CD4-positive, alpha-beta T cell (primary cell): ENCODE measurements at regions not wholly inside any gene's neighbourhood (a gene's known extent, or its start where the extent isn't known, plus 50 kb on each side); places are given as distances from the start of the nearest gene placed in this dataset.

Source experiments
- ATAC-seq: fragments of 200-7000 bp; cut with Tn5 transposase; one replicate; pipeline ENCODE4 v1.10.0; 2022; ENCODE audit warnings: mild to moderate bottlenecking; ENCODE audit not compliant: poor library complexity
- CTCF ChIA-PET: fragments of 350-600 bp; sonication (Branson Sonifier 250); formaldehyde crosslinking; loops from one replicate; lab custom pipeline; 2021; ENCODE audit warnings: antibody characterized with exemption, inconsistent platforms; lab: Charles Lee
- POLR2A ChIA-PET: fragments of 350-600 bp; sonication (Branson Sonifier 250); formaldehyde crosslinking; loops from one replicate; lab custom pipeline; 2021; ENCODE audit warnings: antibody characterized with exemption, inconsistent platforms; lab: Charles Lee
- DNase-seq, 14 experiments: peaks; one replicate each; pipeline ENCODE4 v3.0.0-alpha.2; 2013 to 2020; ENCODE audit warnings: mixed read lengths in 2 of 14
- H3K27ac ChIP-seq, 2 donors: one replicate each; pipeline versions ENCODE4 v1.5.1 to v1.7.0; 2013; ENCODE audit warnings: low read length in 2 of 2, low read depth in 1 of 2, mild to moderate bottlenecking in 1 of 2
- H3K27me3 ChIP-seq, 2 experiments: 1 replicate in 1 of 2; 2 replicates in 1 of 2; pipeline versions ENCODE4 v1.6.1 to v1.7.0; 2013; ENCODE audit warnings: low read length in 2 of 2, control low read depth in 1 of 2, mild to moderate bottlenecking in 1 of 2, moderate library complexity in 1 of 2; ENCODE audit not compliant: insufficient read depth in 2 of 2, control insufficient read depth in 1 of 2
- H3K36me3 ChIP-seq: one replicate; pipeline ENCODE4 v1.6.1; 2013; ENCODE audit warnings: low read length, control low read depth; ENCODE audit not compliant: insufficient read depth
- H3K4me1 ChIP-seq: one replicate; pipeline ENCODE4 v1.6.1; 2013; ENCODE audit warnings: low read length, control low read depth; ENCODE audit not compliant: insufficient read depth
- H3K4me3 ChIP-seq: one replicate; pipeline ENCODE4 v1.5.1; 2013; ENCODE audit warnings: mild to moderate bottlenecking, low read length, moderate library complexity
- H3K9me3 ChIP-seq, 2 experiments: 1 replicate in 1 of 2; 2 replicates in 1 of 2; pipeline versions ENCODE4 v1.6.1 to v1.7.0; 2013; ENCODE audit warnings: low read length in 2 of 2, mild to moderate bottlenecking in 2 of 2, control low read depth in 1 of 2, moderate library complexity in 1 of 2; ENCODE audit not compliant: control insufficient read depth in 1 of 2, insufficient read depth in 1 of 2
- H3K27ac Mint-ChIP-seq: one replicate; pipeline ENCODE4 v1.8.0; 2020; ENCODE audit warnings: mixed read lengths
- H3K27me3 Mint-ChIP-seq: one replicate; pipeline ENCODE4 v1.8.0; 2021; ENCODE audit warnings: mixed read lengths
- H3K36me3 Mint-ChIP-seq: one replicate; pipeline ENCODE4 v1.8.0; 2021; ENCODE audit warnings: low read depth, mixed read lengths
- H3K4me1 Mint-ChIP-seq: one replicate; pipeline ENCODE4 v1.8.0; 2021; ENCODE audit warnings: low read depth, mixed read lengths
- H3K4me3 Mint-ChIP-seq: one replicate; pipeline ENCODE4 v1.8.0; 2020; ENCODE audit warnings: mild to moderate bottlenecking, mixed read lengths
- H3K9me3 Mint-ChIP-seq: one replicate; pipeline ENCODE4 v1.8.0; 2020; ENCODE audit warnings: mixed read lengths
- CTCF ChIP-seq: fragments of 200-600 bp; IDR thresholded peaks from one replicate; pipeline ENCODE4 v1.8.0; 2022; ENCODE audit warnings: antibody characterized with exemption, mild to moderate bottlenecking
- intact Hi-C, 2 experiments: fragments of 100-400 bp; cut with DNase I in 1 of 2; cut with micrococcal nuclease in 1 of 2; formaldehyde crosslinking; loops; one replicate each; pipeline versions ENCODE4 v1.15.1 to v1.9.0; 2023 to 2025; cut with DNase I, micrococcal nuclease

DNA sequence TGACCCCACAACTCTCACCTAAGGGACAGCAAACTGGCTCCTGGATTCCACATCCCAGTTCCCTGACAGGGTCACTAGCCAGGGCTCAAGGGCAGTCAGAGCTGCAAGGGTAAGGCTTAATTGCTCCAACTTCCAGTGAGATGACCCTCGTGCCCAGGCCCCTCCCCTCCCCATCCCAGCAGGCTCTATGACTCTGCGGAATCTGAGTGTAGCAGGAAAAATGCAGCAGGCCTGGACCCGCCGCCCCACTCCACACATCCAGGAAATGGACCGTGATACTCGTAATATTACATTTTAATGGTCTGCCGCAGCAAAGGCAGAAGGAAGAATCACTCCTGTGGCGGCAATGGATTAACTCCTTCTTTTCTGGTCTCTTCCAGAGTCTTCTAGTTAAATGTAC, 91.7 kb upstream of the CHST15 start:
- no peak overlapping the region for H3K27ac Mint-ChIP-seq
- DNase-seq (no peak), ATAC-seq (no peak)
- ChIA-PET CTCF (no interaction called here), POLR2A (no interaction called here)
- intact Hi-C loops: no loop called here
- Histone ChIP-seq H3K27ac (no peak overlapping the region), H3K27me3 (no peaks in the 10 kb centered on the region), H3K4me3 (no peak overlapping the region), H3K9me3 (peaks cover 0 to 4% of the 10 kb centered on the region in 2 experiments), H3K4me1 (no peaks in the 10 kb centered on the region), H3K36me3 (no peaks in the 10 kb centered on the region)
- H3K36me3 Mint-ChIP-seq: no peaks in the 10 kb centered on the region
- H3K4me3 Mint-ChIP-seq: no peak overlapping the region
- H3K4me1 Mint-ChIP-seq: no peaks in the 10 kb centered on the region
- TF ChIP-seq CTCF: no peak
- peaks cover under 1% of the 10 kb centered on the region for H3K27me3 Mint-ChIP-seq
- no peaks in the 10 kb centered on the region for H3K9me3 Mint-ChIP-seq

GRCh38 chr10:124184208-124184830, 90.9 kb upstream of the CHST15 start:
- no peak overlapping the region for H3K27ac Mint-ChIP-seq
- ATAC-seq: no peak

DNA sequence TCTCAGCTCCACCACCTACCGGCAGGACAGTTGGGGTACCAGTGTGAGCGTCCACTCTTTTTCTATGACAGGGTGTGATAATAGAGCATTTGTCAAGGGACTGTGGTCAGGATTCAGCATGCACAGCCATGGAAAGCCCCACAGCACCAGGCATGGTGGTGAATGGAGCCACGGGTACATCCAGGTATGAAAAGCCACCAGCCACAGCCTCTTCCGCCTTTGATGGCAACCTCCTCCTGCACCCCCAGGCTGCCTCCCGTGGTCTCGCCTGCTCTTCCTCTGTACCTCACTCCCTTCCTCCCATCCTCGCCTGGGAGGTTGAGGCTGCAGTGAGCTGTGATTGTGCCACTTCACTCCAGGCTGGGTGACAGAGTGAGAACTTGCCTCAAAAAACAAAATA, 90.2 kb upstream of the CHST15 start:
- Mint-ChIP-seq H3K36me3 (no peaks in the 10 kb centered on the region), H3K27me3 (no peaks in the 10 kb centered on the region), H3K4me3 (no peak overlapping the region), H3K4me1 (no peaks in the 10 kb centered on the region), H3K9me3 (no peaks in the 10 kb centered on the region), H3K27ac (no peak overlapping the region)
- ATAC-seq (no peak), DNase-seq (peak in 1 of 14 experiments; percentile 25)
- Histone ChIP-seq H3K27ac (no peak overlapping the region), H3K4me1 (no peaks in the 10 kb centered on the region), H3K4me3 (no peak overlapping the region), H3K36me3 (no peaks in the 10 kb centered on the region), H3K27me3 (no peaks in the 10 kb centered on the region), H3K9me3 (peaks cover 0 to 4% of the 10 kb centered on the region in 2 experiments)
- ChIA-PET POLR2A (no interaction called here), CTCF (no interaction called here)
- TF ChIP-seq CTCF: no peak
- intact Hi-C loops: no loop called here

More at GRCh38 chr10:124184208-124184830, 90.9 kb upstream of the CHST15 start:
- Histone ChIP-seq H3K36me3 (no peaks in the 10 kb centered on the region), H3K4me3 (no peak overlapping the region), H3K9me3 (peaks cover 0 to 4% of the 10 kb centered on the region in 2 experiments), H3K27me3 (no peaks in the 10 kb centered on the region), H3K4me1 (no peaks in the 10 kb centered on the region), H3K27ac (no peak overlapping the region)
- CTCF ChIA-PET: no interaction called here
- Mint-ChIP-seq H3K4me1 (no peaks in the 10 kb centered on the region), H3K4me3 (no peak overlapping the region), H3K36me3 (no peaks in the 10 kb centered on the region), H3K9me3 (no peaks in the 10 kb centered on the region), H3K27me3 (no peaks in the 10 kb centered on the region)
- POLR2A ChIA-PET: no interaction called here
- TF ChIP-seq CTCF: no peak
- intact Hi-C loops: no loop called here
- DNase-seq: no peak
